ENCODE measurements at regions not wholly inside any gene's neighbourhood (a gene's known extent, or its start where the extent isn't known, plus 50 kb on each side); places are given as distances from the start of the nearest gene placed in this dataset.

GRCh38 chr2:59803586-59803985 is 749.9 kb downstream of the BCL11A start:
- CTCF ChIA-PET = no interaction called here
- Histone ChIP-seq H3K4me1 (ENCODE audit: insufficient read depth, low read length) (no peaks in the 10 kb centered on the region), H3K9me3 (ENCODE audit: control insufficient read depth in 1 of 2, insufficient read depth in 1 of 2, low read length in 2 of 2) (no peaks in the 10 kb centered on the region), H3K36me3 (ENCODE audit: insufficient read depth, low read length) (no peaks in the 10 kb centered on the region), H3K27me3 (ENCODE audit: control insufficient read depth in 1 of 2, insufficient read depth in 2 of 2, low read length in 2 of 2) (no peaks in the 10 kb centered on the region), H3K4me3 (ENCODE audit: low read length) (no peak overlapping the region), H3K27ac (ENCODE audit: low read depth in 1 of 2, low read length in 2 of 2) (no peak overlapping the region)
- ATAC-seq (ENCODE audit: poor library complexity) = no peak
- H3K27me3 Mint-ChIP-seq = no peaks in the 10 kb centered on the region
- no peak for DNase-seq
- no peaks in the 10 kb centered on the region for H3K4me1 Mint-ChIP-seq (ENCODE audit: low read depth)
- POLR2A ChIA-PET = no interaction called here
- H3K36me3 Mint-ChIP-seq (ENCODE audit: low read depth) = no peaks in the 10 kb centered on the region
- H3K27ac Mint-ChIP-seq = no peak overlapping the region
- H3K4me3 Mint-ChIP-seq = no peak overlapping the region
- no peak for TF ChIP-seq CTCF (IDR thresholded peaks at IDR 0.05)
- H3K9me3 Mint-ChIP-seq = no peaks in the 10 kb centered on the region
- intact Hi-C loops (cut with DNase I, micrococcal nuclease) = no loop called here

GRCh38 chr2:59798687-59799232 is 754.7 kb downstream of the BCL11A start:
- Mint-ChIP-seq H3K4me1 (ENCODE audit: low read depth) (no peaks in the 10 kb centered on the region), H3K4me3 (no peak overlapping the region), H3K9me3 (no peaks in the 10 kb centered on the region), H3K36me3 (ENCODE audit: low read depth) (no peaks in the 10 kb centered on the region), H3K27ac (no peak overlapping the region), H3K27me3 (no peaks in the 10 kb centered on the region)
- no peaks in the 10 kb centered on the region for H3K9me3 ChIP-seq (ENCODE audit: control insufficient read depth in 1 of 2, insufficient read depth in 1 of 2, low read length in 2 of 2)
- no peak for DNase-seq
- ChIA-PET POLR2A (no interaction called here), CTCF (no interaction called here)
- ATAC-seq (ENCODE audit: poor library complexity) = no peak
- H3K27me3 ChIP-seq (ENCODE audit: control insufficient read depth in 1 of 2, insufficient read depth in 2 of 2, low read length in 2 of 2) = no peaks in the 10 kb centered on the region
- no peak overlapping the region for H3K4me3 ChIP-seq (ENCODE audit: low read length)
- intact Hi-C loops (cut with DNase I, micrococcal nuclease) = no loop called here
- TF ChIP-seq CTCF (IDR thresholded peaks at IDR 0.05) = no peak
- no peaks in the 10 kb centered on the region for H3K4me1 ChIP-seq (ENCODE audit: insufficient read depth, low read length)
- H3K27ac ChIP-seq (ENCODE audit: low read depth in 1 of 2, low read length in 2 of 2) = no peak overlapping the region
- H3K36me3 ChIP-seq (ENCODE audit: insufficient read depth, low read length) = no peaks in the 10 kb centered on the region

- intact Hi-C loops (cut with DNase I, micrococcal nuclease) = no loop called here
- Mint-ChIP-seq H3K9me3 (no peaks in the 10 kb centered on the region), H3K4me1 (ENCODE audit: low read depth) (no peaks in the 10 kb centered on the region), H3K27ac (no peak overlapping the region), H3K27me3 (no peaks in the 10 kb centered on the region), H3K36me3 (ENCODE audit: low read depth) (no peaks in the 10 kb centered on the region), H3K4me3 (no peak overlapping the region)
- DNase-seq (no peak), ATAC-seq (ENCODE audit: poor library complexity) (no peak)
- ChIA-PET POLR2A (no interaction called here), CTCF (no interaction called here)
- H3K9me3 ChIP-seq (ENCODE audit: control insufficient read depth in 1 of 2, insufficient read depth in 1 of 2, low read length in 2 of 2) = no peaks in the 10 kb centered on the region
- H3K36me3 ChIP-seq (ENCODE audit: insufficient read depth, low read length) = no peaks in the 10 kb centered on the region
- TF ChIP-seq CTCF (IDR thresholded peaks at IDR 0.05) = no peak
- no peak overlapping the region for H3K4me3 ChIP-seq (ENCODE audit: low read length)
- H3K27ac ChIP-seq (ENCODE audit: low read depth in 1 of 2, low read length in 2 of 2) = no peak overlapping the region
- H3K4me1 ChIP-seq (ENCODE audit: insufficient read depth, low read length) = no peaks in the 10 kb centered on the region
- H3K27me3 ChIP-seq (ENCODE audit: control insufficient read depth in 1 of 2, insufficient read depth in 2 of 2, low read length in 2 of 2) = no peaks in the 10 kb centered on the region
Measured at GRCh38 chr2:59791004-59791618, 762.3 kb downstream of the BCL11A start.

Measured in CD4-positive, alpha-beta T cell (primary cell).